ENCODE measurements at regions not wholly inside any gene's neighbourhood (a gene's known extent, or its start where the extent isn't known, plus 50 kb on each side); places are given as distances from the start of the nearest gene placed in this dataset.

DNA sequence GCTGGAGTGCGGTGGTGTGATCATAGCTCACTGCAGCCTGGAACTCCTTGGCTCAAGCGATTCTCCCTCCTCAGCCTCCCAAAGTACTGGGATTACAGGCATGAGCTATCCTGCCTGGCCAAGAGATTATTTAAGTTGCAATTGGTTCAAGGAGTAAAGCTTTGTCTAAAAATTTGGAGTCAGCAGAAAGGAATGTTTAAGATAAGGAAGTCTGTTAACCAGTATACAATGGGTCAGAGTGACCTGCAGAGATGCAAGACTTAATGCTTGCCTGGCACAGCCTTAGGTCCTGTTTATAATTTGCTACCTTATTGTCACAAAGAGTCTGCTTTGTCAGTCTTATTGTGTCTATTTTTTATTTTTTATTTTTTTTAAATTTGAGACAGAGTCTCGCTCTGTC is 826.2 kb downstream of the NLGN4X start:
- H3K9me3 Mint-ChIP-seq, result no peaks in the 10 kb centered on the region
- H3K4me3 Mint-ChIP-seq, result no peak overlapping the region
- Histone ChIP-seq H3K4me2 (no peak overlapping the region), H3K27ac (ENCODE audit: low read depth) (no peak overlapping the region), H3K9me2 (ENCODE audit: insufficient read depth) (no peaks in the 10 kb centered on the region), H3K36me3 (ENCODE audit: insufficient read depth) (no peaks in the 10 kb centered on the region), H2AFZ (no peak overlapping the region), H3K27me3 (ENCODE audit: insufficient read depth) (no peaks in the 10 kb centered on the region), H3K4me1 (ENCODE audit: insufficient read depth) (no peaks in the 10 kb centered on the region), H3K4me3 (no peak overlapping the region), H3K79me2 (replicated peaks; ENCODE audit: insufficient read depth) (no peaks in the 10 kb centered on the region), H3F3A (replicated peaks; ENCODE audit: low read depth) (no peaks in the 10 kb centered on the region), H4K20me1 (replicated peaks; ENCODE audit: insufficient read depth) (no peaks in the 10 kb centered on the region)
- DNase-seq (ENCODE audit: low spot score), result no peak
- TF ChIP-seq ZNF331 (CRISPR knock-in tag; IDR thresholded peaks at IDR 0.05; ENCODE audit: low read depth) (no peak), EZH2 (IDR thresholded peaks at IDR 0.05; ENCODE audit: low read depth, unreplicated experiment) (no peak), EZH2phosphoT487 (IDR thresholded peaks at IDR 0.05; ENCODE audit: unreplicated experiment) (no peak), ZNF462 (CRISPR knock-in tag; IDR thresholded peaks at IDR 0.05) (no peak), STAT1 (IDR thresholded peaks at IDR 0.05; ENCODE audit: unreplicated experiment) (no peak), ETS1 (IDR thresholded peaks at IDR 0.05) (no peak), REST (IDR thresholded peaks at IDR 0.05; ENCODE audit: unreplicated experiment) (no peak), ZNF114 (CRISPR knock-in tag; IDR thresholded peaks at IDR 0.05) (no peak)
- peaks cover 8% of the 10 kb centered on the region; the same call in 1 of the 3 replicates for H3K4me1 Mint-ChIP-seq
- no peaks in the 10 kb centered on the region for H3K27me3 Mint-ChIP-seq (ENCODE audit: insufficient read depth, low read depth, poor library complexity)
- 0 out of 3 replicates have a peak, but pooled peaks cover 3% of the 10 kb centered on the region for H3K36me3 Mint-ChIP-seq (ENCODE audit: low read depth)
- no peak overlapping the region for H3K27ac Mint-ChIP-seq
- no peak for ATAC-seq
